Ovary (tissue), 3 donors: ENCODE measurements at regions not wholly inside any gene's neighbourhood (a gene's known extent, or its start where the extent isn't known, plus 50 kb on each side); places are given as distances from the start of the nearest gene placed in this dataset.

Experiments
- CTCF ChIP-seq, 3 donors: fragments of 450-650 bp in 2 of 3; fragments of 200-600 bp in 1 of 3; IDR thresholded peaks; one replicate each; pipeline versions ENCODE4 v1.5.1 to v1.8.0; 2016 to 2022; ENCODE audit warnings: antibody characterized with exemption in 3 of 3, mild to moderate bottlenecking in 1 of 3
- POLR2A ChIP-seq: fragments of 450-650 bp; IDR thresholded peaks from one replicate; pipeline ENCODE4 v1.6.1; 2017; ENCODE audit warnings: antibody characterized with exemption, mild to moderate bottlenecking, moderate library complexity
- donor health status: DM: no; HTN: no; CAD: no.

GRCh38 chrX:45557387-45557786 is 356.7 kb upstream of the DIPK2B start:
- TF ChIP-seq CTCF (IDR thresholded peaks at IDR 0.05) (no peak), POLR2A (no peak)
